Adrenal gland (tissue), 5 donors: ENCODE measurements at regions not wholly inside any gene's neighbourhood (a gene's known extent, or its start where the extent isn't known, plus 50 kb on each side); places are given as distances from the start of the nearest gene placed in this dataset.

Source experiments
- CTCF ChIP-seq, 6 experiments: fragments of 450-650 bp in 4 of 6; fragments of 200-600 bp in 2 of 6; sonication (generic) in 1 of 6; IDR thresholded peaks; 1 replicate in 5 of 6; 2 replicates in 1 of 6; pipeline versions ENCODE4 v1.5.1 to v1.8.0; 2016 to 2021; ENCODE audit warnings: antibody characterized with exemption in 6 of 6, mild to moderate bottlenecking in 2 of 6, moderate library complexity in 1 of 6
- POLR2A ChIP-seq, 2 donors: fragments of 450-650 bp; IDR thresholded peaks; one replicate each; pipeline ENCODE4 v1.6.1; 2017; ENCODE audit warnings: antibody characterized with exemption in 2 of 2, mild to moderate bottlenecking in 2 of 2, moderate library complexity in 1 of 2
- donor health status: DM: no; HTN: no; CAD: no.

DNA sequence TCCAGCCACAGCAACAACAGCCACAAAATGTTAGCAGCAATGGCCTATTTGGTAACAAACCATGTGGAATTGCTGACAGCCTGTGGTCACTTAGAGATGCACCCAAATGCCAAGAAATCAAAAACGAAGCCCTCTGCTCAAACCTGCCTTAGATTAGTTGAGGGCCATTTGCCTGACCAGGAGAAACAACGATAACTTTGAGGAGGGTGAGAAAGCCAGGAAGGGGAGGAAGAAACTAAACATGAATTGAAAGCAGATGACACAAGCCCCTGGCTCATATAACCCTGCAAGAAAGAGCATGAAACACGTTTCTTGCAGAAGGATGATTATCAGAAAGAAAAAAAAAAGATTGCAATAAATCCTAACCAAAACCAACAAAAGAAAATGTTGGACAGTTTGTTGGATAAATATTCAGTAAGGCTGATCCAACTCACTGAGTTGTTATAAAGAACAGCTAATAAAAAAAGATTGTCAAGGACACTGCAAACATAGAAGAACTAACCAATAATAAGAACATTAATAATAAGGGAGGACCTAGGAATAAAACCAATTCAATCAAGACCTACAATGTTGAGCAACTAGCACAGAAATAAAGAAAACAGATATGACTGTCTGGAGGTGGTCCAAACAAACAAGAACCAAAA lies 140.5 kb upstream of the SLC30A5 start:
- TF ChIP-seq CTCF (IDR thresholded peaks at IDR 0.05) (no peak), POLR2A (IDR thresholded peaks at IDR 0.05) (no peak)
